ENCODE measurements at regions not wholly inside any gene's neighbourhood (a gene's known extent, or its start where the extent isn't known, plus 50 kb on each side); places are given as distances from the start of the nearest gene placed in this dataset.

DNA sequence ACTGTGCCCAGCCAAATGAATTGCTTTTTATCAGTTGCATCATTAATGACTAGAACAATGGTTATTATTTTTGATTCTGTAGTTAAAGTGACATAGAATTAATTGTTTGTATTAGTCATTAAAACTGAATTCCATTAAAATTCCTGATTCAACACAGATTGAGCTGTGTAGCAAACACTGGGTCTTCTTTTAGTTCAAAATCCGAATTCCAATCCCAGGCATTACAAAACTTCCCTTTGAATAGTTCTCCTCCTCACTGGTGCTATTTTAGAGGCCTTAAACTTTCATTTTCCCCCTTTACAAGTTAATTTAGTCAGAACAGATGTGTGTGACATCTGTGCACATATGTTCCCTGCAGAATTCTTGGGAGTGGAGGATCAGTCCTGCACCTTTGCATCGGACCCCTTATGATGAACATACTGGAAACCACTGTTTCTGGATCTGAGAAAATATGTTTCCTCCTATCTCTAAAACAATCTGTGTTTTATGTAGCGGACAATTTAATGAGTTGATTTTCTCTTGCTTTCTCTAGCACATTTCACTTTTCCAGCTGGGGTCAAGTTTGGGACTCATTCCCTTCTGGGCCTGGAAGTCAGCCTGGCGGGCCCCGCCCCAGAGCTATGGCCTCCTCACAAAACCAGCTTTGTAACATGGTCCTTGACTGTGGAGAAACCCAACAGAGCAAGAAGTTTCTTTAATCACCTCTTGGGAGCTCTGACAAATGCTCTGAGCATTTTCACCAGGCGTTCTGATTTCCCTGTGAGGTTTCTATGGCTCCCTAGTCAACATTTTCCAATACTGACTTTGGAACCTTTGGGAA, 87.9 kb upstream of the MAMDC2 start:
- no peak for DNase-seq

- DNase-seq: no peak
Observed at GRCh38 chr9:69961843-69962242, 81.8 kb upstream of the MAMDC2 start.

DNA sequence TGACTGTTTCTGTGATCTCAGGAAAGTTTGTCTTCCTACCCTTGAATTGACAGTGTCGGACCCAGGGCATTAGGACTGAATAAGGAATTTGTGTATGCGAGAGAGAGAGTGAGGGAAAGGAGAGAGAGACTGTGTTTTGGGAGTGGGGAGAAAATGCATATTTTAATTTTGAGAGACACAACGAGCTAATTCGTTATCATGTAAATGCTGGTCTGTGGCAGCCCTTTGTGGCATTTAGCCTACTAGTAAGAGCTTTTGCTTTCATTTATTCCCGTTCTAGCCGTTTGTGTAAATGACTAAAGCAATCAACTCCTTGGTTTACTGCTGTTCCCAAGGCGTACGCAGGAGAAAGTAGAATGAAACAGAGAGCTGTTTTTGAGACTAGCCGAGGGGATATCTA, 79.8 kb upstream of the MAMDC2 start:
- no peak for DNase-seq

DNA sequence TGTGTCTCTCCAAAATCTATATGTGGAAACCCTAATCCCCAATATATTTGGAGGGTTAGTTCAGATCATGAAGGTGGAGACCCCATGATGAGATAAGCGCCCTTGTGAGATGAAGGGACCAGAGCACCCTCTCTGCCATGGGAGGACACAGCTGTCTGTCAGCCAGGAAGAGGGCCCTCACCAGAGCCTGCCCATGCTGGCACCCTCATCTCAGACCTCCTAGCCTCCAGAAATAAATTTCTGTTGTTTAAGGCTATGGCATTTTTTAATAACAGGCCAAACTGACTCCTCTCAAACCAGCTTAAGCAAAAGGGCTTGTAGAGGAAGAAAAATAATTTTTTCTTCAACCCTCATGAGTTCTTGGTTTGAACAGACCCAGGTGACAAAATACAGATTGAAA, 79.2 kb upstream of the MAMDC2 start:
- DNase-seq: no peak

GRCh38 chr9:69965416-69966145, 78.1 kb upstream of the MAMDC2 start:
- no peak for DNase-seq

DNA sequence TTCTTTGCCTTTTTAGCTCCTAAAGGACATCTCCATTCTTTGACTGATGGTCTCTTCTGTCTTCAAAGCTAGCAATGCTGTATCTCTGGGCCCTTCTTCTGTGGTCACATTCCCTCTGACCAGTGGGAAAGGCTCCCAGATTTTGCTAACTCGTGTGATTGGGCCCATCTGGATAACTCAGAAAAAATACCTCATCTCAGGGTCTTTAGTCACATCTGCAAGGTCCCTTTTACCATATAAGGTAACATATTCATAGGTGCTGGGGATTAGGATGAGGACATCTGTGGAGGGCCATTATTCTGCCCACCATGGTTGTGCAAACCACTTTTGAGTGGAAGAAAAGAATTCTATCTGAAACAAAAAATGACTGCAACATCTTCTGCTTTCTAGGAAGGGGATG, 76.3 kb upstream of the MAMDC2 start:
- DNase-seq: no peak

DNA sequence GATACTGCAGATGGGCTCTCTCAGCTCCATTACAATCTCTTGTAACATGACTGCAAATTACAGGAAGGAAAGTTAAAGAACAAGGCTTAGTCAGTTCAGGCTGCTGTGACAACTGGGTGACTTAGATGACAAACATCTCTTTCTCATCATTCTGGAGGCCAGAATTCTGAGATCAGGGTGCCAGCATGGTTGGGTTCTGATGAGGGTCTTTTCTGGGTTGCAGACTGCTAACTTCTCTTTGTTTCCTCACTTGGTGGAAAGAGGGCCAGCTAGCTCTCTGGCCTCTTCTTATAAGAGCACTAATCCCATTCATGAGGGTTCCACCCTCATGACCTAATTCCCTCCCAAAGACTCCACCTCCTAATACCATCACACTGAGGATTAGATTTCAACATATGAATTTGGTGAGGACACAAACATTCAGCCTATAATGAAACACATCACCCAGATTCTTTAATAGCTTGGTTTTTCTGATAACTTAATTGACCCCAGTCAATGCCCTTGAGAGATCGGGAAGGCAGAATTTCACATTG, 73.6 kb upstream of the MAMDC2 start:
- DNase-seq: no peak

- DNase-seq: peak; percentile 57 to 66
Observed at GRCh38 chr9:69971643-69972449, 71.8 kb upstream of the MAMDC2 start.

DNA sequence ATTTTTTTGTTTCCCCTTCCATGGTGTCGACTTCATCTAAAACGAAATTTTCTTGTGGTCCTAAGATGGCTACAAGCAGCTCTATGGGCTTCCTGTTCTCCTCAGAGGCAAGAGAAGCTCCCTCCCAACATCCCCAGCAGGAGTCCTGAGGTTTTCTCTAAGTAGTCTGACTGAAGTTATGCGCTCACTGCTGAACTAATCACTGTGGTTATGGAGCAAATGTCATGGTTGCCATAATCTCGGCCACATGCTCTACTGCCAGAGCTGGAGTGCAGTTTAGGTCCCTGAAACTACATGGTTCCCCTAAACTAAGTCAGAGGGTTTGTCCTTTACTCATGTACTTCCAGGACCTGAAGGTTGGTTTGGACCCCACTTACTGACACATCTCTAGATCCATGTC, 68.0 kb upstream of the MAMDC2 start:
- no peak for DNase-seq

DNA sequence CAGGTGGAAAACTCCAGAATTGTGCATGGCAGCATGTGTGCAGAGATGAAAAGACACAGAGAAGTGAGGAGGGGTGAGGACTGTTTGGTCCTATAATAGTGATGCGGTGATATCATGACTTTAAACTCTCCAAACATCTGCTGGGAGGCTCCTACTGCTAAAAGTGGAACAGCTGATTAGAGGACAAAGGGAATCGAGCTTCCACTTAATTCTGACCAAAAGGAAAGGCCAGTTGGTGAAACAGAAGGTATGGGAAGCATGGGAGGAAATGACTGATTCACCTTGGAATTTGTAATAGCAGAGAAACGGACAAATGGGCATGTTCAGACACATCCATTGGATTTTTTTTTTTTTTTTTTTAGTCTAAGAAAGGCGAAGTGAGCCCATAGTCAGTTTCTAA, 67.5 kb upstream of the MAMDC2 start:
- no peak for DNase-seq

- no peak for DNase-seq
Observed at GRCh38 chr9:69980041-69980440, 63.6 kb upstream of the MAMDC2 start.

DNA sequence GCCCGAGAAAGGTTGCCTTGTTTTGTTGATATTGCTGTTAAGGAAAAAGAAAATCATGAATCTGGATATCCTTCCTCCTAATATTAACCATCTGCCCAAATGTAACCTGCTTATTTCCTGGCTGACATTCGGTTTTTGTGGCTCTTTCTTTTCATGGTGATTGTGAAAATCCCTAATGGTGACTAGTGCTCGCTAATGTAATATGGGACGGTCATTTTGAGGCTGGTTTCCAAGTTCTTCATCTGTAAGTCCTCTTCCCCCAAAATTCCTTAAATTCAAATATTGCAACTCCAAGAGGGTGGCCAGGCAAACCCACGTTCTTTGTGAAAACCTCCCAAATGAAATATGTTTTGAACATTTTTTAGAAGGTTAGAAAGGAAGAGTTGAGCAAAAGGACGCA, 63.1 kb upstream of the MAMDC2 start:
- DNase-seq: no peak

GRCh38 chr9:69981686-69982445, 61.8 kb upstream of the MAMDC2 start:
- no peak for DNase-seq

GRCh38 chr9:69984831-69985230, 58.8 kb upstream of the MAMDC2 start:
- no peak for DNase-seq

DNA sequence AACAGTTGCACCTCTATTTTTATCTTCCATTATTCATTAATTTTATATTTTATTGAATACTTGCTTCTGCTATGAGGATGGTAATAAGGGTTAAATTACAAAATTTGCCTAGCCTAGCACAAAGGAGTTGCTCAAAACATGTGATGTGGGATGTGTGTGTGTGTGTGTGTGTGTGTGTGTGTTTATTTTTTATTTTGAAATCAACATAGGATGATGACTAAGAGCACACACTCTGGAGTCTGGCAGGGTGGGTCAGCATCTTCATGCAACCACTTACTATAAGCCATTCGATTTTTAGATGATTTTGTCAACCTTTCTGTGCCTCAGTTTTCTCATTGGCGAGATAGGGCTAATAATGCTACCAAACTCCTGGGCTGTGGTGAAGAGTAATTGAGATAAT, 57.7 kb upstream of the MAMDC2 start:
- no peak for DNase-seq

GRCh38 chr9:69986970-69987369, 56.7 kb upstream of the MAMDC2 start:
- no peak for DNase-seq

DNA sequence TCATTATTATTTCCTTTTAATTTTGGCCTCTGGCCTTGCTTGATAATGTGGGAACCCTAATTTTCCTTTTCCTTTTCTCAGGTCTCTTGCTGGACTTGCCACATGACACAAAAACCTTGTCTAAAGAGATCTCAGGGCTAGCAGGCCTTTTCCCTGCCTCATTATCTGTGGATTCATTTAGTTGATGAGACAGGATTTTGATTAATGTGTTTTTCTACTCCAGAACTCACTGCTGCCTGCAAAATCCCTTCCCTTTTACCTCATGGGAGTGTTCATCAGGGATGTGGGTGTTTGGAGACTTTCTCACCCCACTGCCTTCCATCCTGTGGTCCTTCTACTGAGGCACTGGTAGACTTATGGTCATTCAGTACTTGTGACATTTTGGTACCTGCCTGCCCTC, 56.2 kb upstream of the MAMDC2 start:
- DNase-seq: no peak

DNA sequence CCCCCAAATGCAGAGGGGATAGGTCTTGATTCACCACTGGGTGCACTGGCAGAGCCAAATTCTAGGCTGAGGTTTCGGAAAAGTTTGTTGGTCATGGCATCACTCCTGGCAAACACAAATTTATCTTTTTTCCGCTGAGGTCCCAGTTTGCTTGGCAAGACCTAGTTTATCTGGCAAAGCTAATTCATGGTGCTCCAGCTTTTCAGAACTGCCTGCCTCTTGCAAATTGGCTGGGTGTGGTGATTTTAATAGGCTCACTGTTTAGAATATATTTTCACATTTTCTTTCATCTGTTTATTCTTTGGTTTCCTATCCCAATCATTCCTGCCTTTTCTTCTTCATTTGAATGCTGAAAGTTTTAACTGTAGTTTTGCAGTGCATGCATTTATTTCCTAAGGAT, 50.5 kb upstream of the MAMDC2 start:
- no peak for DNase-seq
